ENCODE measurements at regions not wholly inside any gene's neighbourhood (a gene's known extent, or its start where the extent isn't known, plus 50 kb on each side); places are given as distances from the start of the nearest gene placed in this dataset.

DNA sequence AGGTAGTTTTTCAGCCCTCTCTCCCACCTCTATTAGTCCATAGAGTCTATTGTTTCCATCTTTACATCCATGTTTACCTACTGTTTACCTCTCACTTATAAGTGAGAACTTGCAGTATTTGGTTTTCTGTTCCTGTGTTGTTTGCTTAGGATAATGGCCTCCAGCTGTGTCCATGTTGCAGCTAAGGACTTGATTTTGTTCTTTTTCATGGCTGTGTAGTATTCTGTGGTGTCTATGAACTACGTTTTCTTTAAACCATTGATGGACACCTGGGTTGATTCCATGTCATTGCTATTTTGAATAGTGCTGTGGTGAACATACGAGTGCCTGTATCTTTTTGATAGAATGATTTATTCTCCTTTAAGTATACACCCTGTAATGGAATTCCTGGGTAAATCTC lies 292.4 kb downstream of the PHF14 start:
- intact Hi-C loops (cut with micrococcal nuclease; ENCODE audit: unreplicated experiment) (no loop called here), in situ Hi-C loops (cut with HindIII; ENCODE audit: extremely low pct_ligation_motif_present, low pct_unique_long_range_greater_than_20kb) (no loop called here)
- Histone ChIP-seq H4K20me1 (ENCODE audit: insufficient read depth, low read length) (no peaks in the 10 kb centered on the region), H3K79me2 (ENCODE audit: insufficient read depth, low read length) (no peaks in the 10 kb centered on the region), H3K36me3 (replicated peaks in 1 of 2; ENCODE audit: control insufficient read depth in 1 of 2, insufficient read depth in 2 of 2, low read length in 2 of 2) (no peaks in the 10 kb centered on the region), H3K27me3 (ENCODE audit: control insufficient read depth in 1 of 2, insufficient read depth in 2 of 2, low read length in 2 of 2) (no peaks in the 10 kb centered on the region), H3K4me3 (replicated peaks in 1 of 3; ENCODE audit: insufficient read depth in 1 of 3, low read depth in 2 of 3, low read length in 3 of 3) (no peak overlapping the region), H3K9ac (ENCODE audit: insufficient read depth, low read depth, low read length) (no peak overlapping the region), H3K27ac (ENCODE audit: extremely low read length, insufficient read depth, low read length) (no peak overlapping the region), H3K9me3 (ENCODE audit: low read length) (no peaks in the 10 kb centered on the region), H3K4me1 (ENCODE audit: insufficient read depth, low read length) (no peaks in the 10 kb centered on the region), H3K4me2 (ENCODE audit: low read depth, low read length) (no peak overlapping the region), H2AFZ (ENCODE audit: low read length) (no peak overlapping the region)
- CTCF ChIA-PET (ENCODE audit: low intra/inter-chr PET ratio, low total read pairs): no interaction called here
- TF ChIP-seq ZSCAN12 (CRISPR knock-in tag; IDR thresholded peaks at IDR 0.05) (no peak), ZNF253 (CRISPR knock-in tag; IDR thresholded peaks at IDR 0.05; ENCODE audit: borderline replicate concordance) (no peak), ARID2 (CRISPR knock-in tag; IDR thresholded peaks at IDR 0.05; ENCODE audit: borderline replicate concordance) (no peak), TRIM24 (CRISPR knock-in tag; IDR thresholded peaks at IDR 0.05) (no peak), SNRNP70 (IDR thresholded peaks at IDR 0.05; ENCODE audit: low read depth, low read length) (no peak), PCBP2 (optimal IDR thresholded peaks at IDR 0.05; ENCODE audit: low read depth, low read length, poor library complexity, severe bottlenecking) (no peak), BHLHE40 (IDR thresholded peaks at IDR 0.05; ENCODE audit: low read length) (no peak), ZSCAN21 (CRISPR knock-in tag; IDR thresholded peaks at IDR 0.05; ENCODE audit: borderline replicate concordance) (no peak)
- no TSS peak for BruUV-seq (replicated peaks)
- DNase-seq (ENCODE audit: low spot score) (no peak), FAIRE-seq (no peak), ATAC-seq (no peak)
- POLR2A ChIA-PET: no interaction called here
- WGBS (ENCODE audit: low lambda C conversion rate): 2% methylated on average over 2 of the region's 2 CpGs

DNA sequence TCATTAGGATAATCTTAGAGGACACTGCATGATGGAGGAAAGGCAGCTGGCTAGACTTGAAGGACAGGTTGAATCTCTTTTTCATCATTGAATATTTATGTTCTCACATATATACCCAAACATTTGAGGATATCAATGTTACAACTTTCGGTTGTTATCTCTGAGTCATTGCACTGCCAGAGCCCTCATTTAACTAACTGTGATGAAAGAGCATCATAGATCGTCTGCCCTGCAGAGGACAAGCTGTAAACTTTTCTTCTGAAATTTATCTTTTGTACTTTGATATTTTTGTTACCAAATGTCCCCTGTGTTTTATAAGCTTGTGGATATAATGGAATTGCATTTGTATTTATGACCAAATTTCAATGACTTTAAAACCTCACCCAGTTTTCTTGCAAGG lies 298.7 kb downstream of the PHF14 start:
- CTCF ChIA-PET (ENCODE audit: low intra/inter-chr PET ratio, low total read pairs): no interaction called here
- H4K20me1 ChIP-seq (ENCODE audit: insufficient read depth, low read length): no peaks in the 10 kb centered on the region
- WGBS (ENCODE audit: low lambda C conversion rate): 2% methylated on average over 2 of the region's 2 CpGs
- BruUV-seq (replicated peaks): no TSS peak
- H3K4me1 ChIP-seq (ENCODE audit: insufficient read depth, low read length): no peaks in the 10 kb centered on the region
- no peaks in the 10 kb centered on the region for H3K79me2 ChIP-seq (ENCODE audit: insufficient read depth, low read length)
- H3K27ac ChIP-seq (ENCODE audit: extremely low read length, insufficient read depth, low read length): no peak overlapping the region
- in situ Hi-C loops (cut with HindIII; ENCODE audit: extremely low pct_ligation_motif_present, low pct_unique_long_range_greater_than_20kb) (no loop called here), intact Hi-C loops (cut with micrococcal nuclease; ENCODE audit: unreplicated experiment) (no loop called here)
- H3K4me3 ChIP-seq (replicated peaks in 1 of 3; ENCODE audit: insufficient read depth in 1 of 3, low read depth in 2 of 3, low read length in 3 of 3): no peak overlapping the region
- POLR2A ChIA-PET: no interaction called here
- no peak overlapping the region for H3K9ac ChIP-seq (ENCODE audit: insufficient read depth, low read depth, low read length)
- DNase-seq (ENCODE audit: low spot score) (no peak), FAIRE-seq (no peak), ATAC-seq (no peak)
- H3K9me3 ChIP-seq (ENCODE audit: low read length): no peaks in the 10 kb centered on the region
- H3K36me3 ChIP-seq (replicated peaks in 1 of 2; ENCODE audit: control insufficient read depth in 1 of 2, insufficient read depth in 2 of 2, low read length in 2 of 2): no peaks in the 10 kb centered on the region
- H2AFZ ChIP-seq (ENCODE audit: low read length): no peak overlapping the region
- H3K4me2 ChIP-seq (ENCODE audit: low read depth, low read length): no peak overlapping the region
- no peaks in the 10 kb centered on the region for H3K27me3 ChIP-seq (ENCODE audit: control insufficient read depth in 1 of 2, insufficient read depth in 2 of 2, low read length in 2 of 2)
- no peak for TF ChIP-seq ZNF33B (CRISPR knock-in tag; IDR thresholded peaks at IDR 0.05)
- TF ChIP-seq, protein P1, sequence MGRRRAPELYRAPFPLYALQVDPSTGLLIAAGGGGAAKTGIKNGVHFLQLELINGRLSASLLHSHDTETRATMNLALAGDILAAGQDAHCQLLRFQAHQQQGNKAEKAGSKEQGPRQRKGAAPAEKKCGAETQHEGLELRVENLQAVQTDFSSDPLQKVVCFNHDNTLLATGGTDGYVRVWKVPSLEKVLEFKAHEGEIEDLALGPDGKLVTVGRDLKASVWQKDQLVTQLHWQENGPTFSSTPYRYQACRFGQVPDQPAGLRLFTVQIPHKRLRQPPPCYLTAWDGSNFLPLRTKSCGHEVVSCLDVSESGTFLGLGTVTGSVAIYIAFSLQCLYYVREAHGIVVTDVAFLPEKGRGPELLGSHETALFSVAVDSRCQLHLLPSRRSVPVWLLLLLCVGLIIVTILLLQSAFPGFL (CRISPR knock-in tag; IDR thresholded peaks at IDR 0.05): no peak
- no peak for TF ChIP-seq MZF1 (CRISPR knock-in tag; IDR thresholded peaks at IDR 0.05; ENCODE audit: borderline replicate concordance)
- no peak for TF ChIP-seq ZC3H4 (CRISPR knock-in tag; IDR thresholded peaks at IDR 0.05; ENCODE audit: borderline replicate concordance)
- no peak for TF ChIP-seq NAIF1 (CRISPR knock-in tag; IDR thresholded peaks at IDR 0.05; ENCODE audit: borderline replicate concordance)
- TF ChIP-seq TP53 (CRISPR knock-in tag; conservative IDR thresholded peaks at IDR 0.05): no peak
- TF ChIP-seq, protein P2, sequence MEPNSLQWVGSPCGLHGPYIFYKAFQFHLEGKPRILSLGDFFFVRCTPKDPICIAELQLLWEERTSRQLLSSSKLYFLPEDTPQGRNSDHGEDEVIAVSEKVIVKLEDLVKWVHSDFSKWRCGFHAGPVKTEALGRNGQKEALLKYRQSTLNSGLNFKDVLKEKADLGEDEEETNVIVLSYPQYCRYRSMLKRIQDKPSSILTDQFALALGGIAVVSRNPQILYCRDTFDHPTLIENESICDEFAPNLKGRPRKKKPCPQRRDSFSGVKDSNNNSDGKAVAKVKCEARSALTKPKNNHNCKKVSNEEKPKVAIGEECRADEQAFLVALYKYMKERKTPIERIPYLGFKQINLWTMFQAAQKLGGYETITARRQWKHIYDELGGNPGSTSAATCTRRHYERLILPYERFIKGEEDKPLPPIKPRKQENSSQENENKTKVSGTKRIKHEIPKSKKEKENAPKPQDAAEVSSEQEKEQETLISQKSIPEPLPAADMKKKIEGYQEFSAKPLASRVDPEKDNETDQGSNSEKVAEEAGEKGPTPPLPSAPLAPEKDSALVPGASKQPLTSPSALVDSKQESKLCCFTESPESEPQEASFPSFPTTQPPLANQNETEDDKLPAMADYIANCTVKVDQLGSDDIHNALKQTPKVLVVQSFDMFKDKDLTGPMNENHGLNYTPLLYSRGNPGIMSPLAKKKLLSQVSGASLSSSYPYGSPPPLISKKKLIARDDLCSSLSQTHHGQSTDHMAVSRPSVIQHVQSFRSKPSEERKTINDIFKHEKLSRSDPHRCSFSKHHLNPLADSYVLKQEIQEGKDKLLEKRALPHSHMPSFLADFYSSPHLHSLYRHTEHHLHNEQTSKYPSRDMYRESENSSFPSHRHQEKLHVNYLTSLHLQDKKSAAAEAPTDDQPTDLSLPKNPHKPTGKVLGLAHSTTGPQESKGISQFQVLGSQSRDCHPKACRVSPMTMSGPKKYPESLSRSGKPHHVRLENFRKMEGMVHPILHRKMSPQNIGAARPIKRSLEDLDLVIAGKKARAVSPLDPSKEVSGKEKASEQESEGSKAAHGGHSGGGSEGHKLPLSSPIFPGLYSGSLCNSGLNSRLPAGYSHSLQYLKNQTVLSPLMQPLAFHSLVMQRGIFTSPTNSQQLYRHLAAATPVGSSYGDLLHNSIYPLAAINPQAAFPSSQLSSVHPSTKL (CRISPR knock-in tag; IDR thresholded peaks at IDR 0.05): no peak
- no peak for TF ChIP-seq ARHGAP35 (CRISPR knock-in tag; IDR thresholded peaks at IDR 0.05; ENCODE audit: borderline replicate concordance)

Measured in HepG2 (cell line).